ENCODE measurements at regions not wholly inside any gene's neighbourhood (a gene's known extent, or its start where the extent isn't known, plus 50 kb on each side); places are given as distances from the start of the nearest gene placed in this dataset.

- Mint-ChIP-seq H3K27me3 (ENCODE audit: low read depth) (no peaks in the 10 kb centered on the region), H3K9me3 (peaks cover 6% of the 10 kb centered on the region), H3K4me1 (peaks cover 40% of the 10 kb centered on the region), H3K4me3 (no peak overlapping the region), H3K36me3 (no peaks in the 10 kb centered on the region), H3K27ac (no peak overlapping the region)
- DNase-seq (ENCODE audit: low spot score in 2 of 2, unreplicated experiment in 2 of 2), result no peak
- TF ChIP-seq CTCF (IDR thresholded peaks at IDR 0.05; ENCODE audit: unreplicated experiment), result no peak
These were observed 106.8 kb downstream of the SEMA6D start for GRCh38 chr15:47824147-47824546.

- no peak for DNase-seq (ENCODE audit: low spot score in 2 of 2, unreplicated experiment in 2 of 2)
- Mint-ChIP-seq H3K27me3 (ENCODE audit: low read depth) (no peaks in the 10 kb centered on the region), H3K4me3 (no peak overlapping the region), H3K27ac (no peak overlapping the region), H3K4me1 (peaks cover 21% of the 10 kb centered on the region), H3K36me3 (no peaks in the 10 kb centered on the region), H3K9me3 (peaks cover 26% of the 10 kb centered on the region)
- TF ChIP-seq CTCF (IDR thresholded peaks at IDR 0.05; ENCODE audit: unreplicated experiment), result no peak
These were observed 112.4 kb downstream of the SEMA6D start for GRCh38 chr15:47829667-47830066.

- peaks cover 29% of the 10 kb centered on the region for H3K9me3 Mint-ChIP-seq
- no peak for DNase-seq (ENCODE audit: low spot score in 2 of 2, unreplicated experiment in 2 of 2)
- H3K4me3 Mint-ChIP-seq, result no peak overlapping the region
- H3K4me1 Mint-ChIP-seq, result peaks cover 11% of the 10 kb centered on the region
- TF ChIP-seq CTCF (IDR thresholded peaks at IDR 0.05; ENCODE audit: unreplicated experiment), result no peak
- no peak overlapping the region for H3K27ac Mint-ChIP-seq
- no peaks in the 10 kb centered on the region for H3K27me3 Mint-ChIP-seq (ENCODE audit: low read depth)
- H3K36me3 Mint-ChIP-seq, result no peaks in the 10 kb centered on the region
These were observed 116.8 kb downstream of the SEMA6D start for GRCh38 chr15:47834093-47834492.

- Mint-ChIP-seq H3K27me3 (ENCODE audit: low read depth) (no peaks in the 10 kb centered on the region), H3K4me3 (no peak overlapping the region), H3K36me3 (no peaks in the 10 kb centered on the region), H3K27ac (no peak overlapping the region), H3K4me1 (no peaks in the 10 kb centered on the region), H3K9me3 (peaks cover 10% of the 10 kb centered on the region)
- no peak for TF ChIP-seq CTCF (IDR thresholded peaks at IDR 0.05; ENCODE audit: unreplicated experiment)
- no peak for DNase-seq (ENCODE audit: low spot score in 2 of 2, unreplicated experiment in 2 of 2)
These were observed 122.0 kb downstream of the SEMA6D start for GRCh38 chr15:47839233-47839825.

GRCh38 chr15:47843124-47843663 lies 125.9 kb downstream of the SEMA6D start:
- DNase-seq (ENCODE audit: low spot score in 2 of 2, unreplicated experiment in 2 of 2), result no peak
- H3K4me1 Mint-ChIP-seq, result peaks cover 4% of the 10 kb centered on the region
- H3K27me3 Mint-ChIP-seq (ENCODE audit: low read depth), result no peaks in the 10 kb centered on the region
- TF ChIP-seq CTCF (IDR thresholded peaks at IDR 0.05; ENCODE audit: unreplicated experiment), result no peak
- H3K4me3 Mint-ChIP-seq, result no peak overlapping the region
- H3K9me3 Mint-ChIP-seq, result no peaks in the 10 kb centered on the region
- H3K27ac Mint-ChIP-seq, result no peak overlapping the region
- H3K36me3 Mint-ChIP-seq, result no peaks in the 10 kb centered on the region
